ENCODE measurements at regions not wholly inside any gene's neighbourhood (a gene's known extent, or its start where the extent isn't known, plus 50 kb on each side); places are given as distances from the start of the nearest gene placed in this dataset.

DNA sequence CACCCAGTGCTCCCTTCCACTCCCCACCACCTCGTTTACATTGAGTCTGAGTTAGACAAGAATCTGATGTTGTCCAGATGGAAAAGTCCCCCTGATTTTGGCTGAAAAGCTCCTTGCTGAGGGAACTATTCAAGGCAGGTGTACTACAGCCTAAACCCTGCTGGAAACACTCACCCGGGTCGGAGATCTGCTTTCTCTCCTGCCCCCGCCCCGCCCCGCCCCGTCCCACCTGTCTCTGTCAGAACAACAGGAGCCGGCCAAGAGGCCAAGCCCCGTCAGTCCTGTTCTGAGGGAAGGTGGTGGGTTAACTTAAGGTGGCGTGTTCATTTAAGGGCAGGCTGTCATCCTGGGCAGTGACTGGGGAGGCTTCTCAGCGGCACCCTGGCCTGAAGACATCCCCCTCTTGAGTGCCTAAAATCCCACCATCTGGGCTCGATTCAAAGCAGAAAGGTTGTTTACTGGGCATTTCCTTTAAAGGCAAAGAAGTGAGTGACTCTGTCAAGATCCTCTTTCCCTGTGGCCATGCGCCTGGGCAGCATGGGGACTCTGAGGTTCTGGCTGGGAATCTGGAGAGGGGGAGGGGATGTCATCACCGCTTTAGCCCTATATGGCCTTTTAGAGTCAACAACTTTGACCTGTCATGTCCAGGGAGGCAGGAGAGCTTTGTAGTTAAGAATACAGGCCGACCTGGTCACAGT, 71.1 kb upstream of the NEURL1B start:
- no peak for DNase-seq (ENCODE audit: low read depth in 2 of 3, low spot score in 2 of 3)

DNA sequence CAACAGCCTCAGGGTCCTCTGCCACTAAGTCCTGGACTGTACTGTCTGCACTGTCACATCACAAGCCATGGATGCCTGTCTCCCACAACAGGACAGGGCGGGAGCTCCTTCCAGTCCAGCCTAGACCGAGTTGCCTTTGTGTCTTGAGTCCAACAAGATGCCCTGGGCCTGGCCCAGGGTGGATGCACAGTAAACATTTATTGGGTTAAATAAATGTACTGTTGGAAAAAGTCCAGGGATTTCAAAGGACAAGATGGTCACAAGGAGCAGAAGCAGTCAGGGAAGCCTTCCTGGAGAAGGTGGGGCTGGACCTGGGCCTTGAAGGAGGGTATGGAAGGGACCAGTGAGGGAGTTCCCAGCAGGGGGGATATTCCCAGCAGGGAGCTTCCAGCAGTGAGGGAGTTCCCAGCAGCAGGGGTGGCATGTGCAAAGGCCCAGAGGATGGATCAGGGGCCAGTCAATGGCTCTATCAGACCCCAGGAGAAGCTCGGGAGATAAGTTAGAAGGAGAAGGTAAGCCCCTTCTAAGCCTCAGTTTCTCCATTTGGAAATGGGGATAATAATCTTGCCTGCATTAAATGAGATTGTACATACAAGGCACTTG, 72.7 kb upstream of the NEURL1B start:
- DNase-seq (ENCODE audit: low read depth in 2 of 3, low spot score in 2 of 3), result no peak

DNA sequence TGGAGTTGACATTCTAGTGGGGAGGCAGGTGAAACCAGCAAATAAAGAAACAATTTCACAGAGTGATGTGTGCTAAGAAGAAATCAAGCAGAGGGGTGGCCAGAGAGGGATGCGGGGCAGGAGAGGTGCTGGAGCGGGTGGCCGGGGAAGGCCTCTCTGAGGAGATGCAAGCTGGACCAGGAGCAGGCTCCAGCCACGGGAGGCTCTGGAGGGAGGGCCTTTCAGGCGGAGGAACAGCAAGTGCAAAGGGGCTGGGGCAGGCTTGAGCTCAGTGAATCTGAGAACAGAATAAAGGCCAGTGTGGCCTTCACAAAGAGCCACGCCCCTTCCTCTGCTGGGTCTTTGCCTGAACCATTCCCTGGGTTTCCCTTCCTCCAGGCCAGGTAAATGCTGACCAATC, 73.2 kb upstream of the NEURL1B start:
- DNase-seq (ENCODE audit: low read depth in 2 of 3, low spot score in 2 of 3), result no peak

DNA sequence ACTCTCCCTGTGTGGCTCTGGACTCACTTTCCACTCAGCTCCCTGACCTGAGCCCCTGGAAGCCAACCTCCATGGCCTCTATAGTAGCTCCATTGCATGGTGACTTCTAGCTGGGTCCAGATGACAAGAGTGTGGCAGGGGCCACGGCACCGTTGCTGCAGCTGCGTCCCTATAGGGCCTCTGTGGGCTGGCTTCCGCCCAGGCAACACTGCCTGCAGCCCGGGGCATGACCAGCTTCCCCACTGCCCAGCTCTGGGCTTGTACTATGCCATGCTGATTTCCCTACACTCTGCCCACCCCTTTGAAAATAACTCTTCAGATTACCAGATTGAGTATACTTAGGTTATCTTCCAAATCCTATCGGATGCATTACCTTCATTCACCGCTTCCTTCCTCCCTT, 73.8 kb upstream of the NEURL1B start:
- no peak for DNase-seq (ENCODE audit: low read depth in 2 of 3, low spot score in 2 of 3)

DNA sequence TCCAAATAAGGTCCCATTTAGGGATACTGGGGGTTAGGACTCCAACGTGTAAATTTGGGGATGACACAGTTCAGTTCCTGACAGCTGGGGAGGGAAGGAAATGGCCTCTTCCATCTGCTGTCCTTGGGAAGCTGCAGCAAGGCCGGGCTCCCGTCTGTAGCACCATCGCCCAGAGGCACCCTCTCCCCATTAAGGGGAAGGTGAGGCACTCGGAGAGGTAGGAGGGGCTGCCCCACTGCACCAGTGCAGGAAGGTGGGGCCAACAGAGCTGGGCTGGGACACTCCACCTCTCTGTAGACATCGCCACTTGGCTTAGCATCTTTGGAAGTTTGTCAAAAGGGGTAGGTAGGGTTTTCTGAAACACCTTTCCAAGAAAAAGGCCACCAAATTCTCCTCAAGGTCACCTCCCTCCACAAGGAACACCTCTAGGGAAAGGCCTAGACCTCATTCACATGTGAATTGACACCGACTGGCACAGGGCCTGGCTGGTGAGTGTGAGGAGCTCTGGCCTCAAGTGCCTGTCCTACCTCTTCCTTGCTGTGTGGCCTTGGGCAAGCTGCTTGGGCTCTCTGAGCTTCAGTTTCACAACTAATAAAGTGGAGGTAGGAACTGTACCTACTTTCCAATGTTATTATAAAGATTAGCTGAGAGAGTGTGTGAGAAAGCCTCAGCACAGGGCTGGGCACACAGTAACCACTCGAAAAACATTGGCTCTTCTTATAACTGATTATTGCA, 75.0 kb upstream of the NEURL1B start:
- no peak for DNase-seq (ENCODE audit: low read depth in 2 of 3, low spot score in 2 of 3)

DNA sequence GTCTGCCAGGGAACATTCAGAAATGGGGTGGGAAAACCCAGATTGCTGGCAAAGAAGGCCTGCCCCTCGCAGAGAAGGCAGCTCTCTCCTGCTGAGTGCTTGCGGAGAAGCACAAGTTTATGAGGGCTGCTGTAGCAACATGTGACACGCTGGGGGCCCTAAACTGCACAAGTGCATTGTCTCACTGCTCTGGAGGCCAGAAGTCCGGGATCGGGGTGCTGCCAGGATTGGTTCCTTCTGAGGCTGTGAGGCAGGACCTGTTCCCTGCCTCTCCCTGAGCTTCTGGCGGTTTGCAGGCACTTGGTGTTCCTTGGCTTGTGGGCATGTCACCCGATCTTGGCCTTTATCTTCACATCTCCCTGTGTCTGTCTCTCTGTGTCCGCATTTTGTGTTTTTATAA, 75.6 kb upstream of the NEURL1B start:
- no peak for DNase-seq (ENCODE audit: low read depth in 2 of 3, low spot score in 2 of 3)

DNA sequence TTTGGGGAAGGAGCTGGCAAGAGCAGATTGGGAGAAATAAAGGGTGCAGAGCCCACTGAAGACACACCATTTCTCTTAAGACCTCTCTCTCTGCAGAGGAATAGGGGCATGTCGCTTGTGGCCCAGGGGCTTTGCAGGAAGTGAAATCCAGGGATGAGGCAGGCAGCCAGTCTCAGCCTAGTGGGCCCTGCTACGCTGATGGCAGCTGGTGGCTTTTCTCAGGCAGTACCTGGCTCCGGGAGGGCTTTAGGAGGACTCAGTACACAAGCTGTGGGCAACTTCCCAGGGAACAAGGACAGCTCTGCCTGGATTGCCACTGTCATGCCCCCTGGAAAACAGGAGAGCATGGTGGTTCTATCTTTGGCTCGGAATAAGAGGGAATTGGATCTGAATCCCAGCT, 76.2 kb upstream of the NEURL1B start:
- DNase-seq (ENCODE audit: low read depth in 2 of 3, low spot score in 2 of 3), result no peak

DNA sequence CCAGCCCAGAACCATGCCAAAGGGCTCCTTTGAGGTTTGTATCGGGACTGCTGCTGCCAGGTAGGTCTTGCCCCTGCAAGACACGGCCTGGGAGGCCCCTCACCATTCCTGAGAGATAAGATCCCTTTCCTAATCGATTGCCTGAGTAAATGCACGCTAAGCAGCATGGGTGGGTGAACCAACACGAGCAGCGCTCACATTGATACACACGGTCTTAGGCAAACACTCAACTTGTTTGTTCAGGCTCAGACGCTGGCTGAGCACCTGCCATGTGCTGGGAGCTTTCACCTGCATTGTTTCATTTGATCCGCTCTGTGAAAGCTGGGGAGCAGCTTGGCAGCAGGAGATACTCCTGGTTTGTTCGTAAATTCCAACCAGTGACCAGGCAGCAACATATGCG, 76.9 kb upstream of the NEURL1B start:
- DNase-seq (ENCODE audit: low read depth in 2 of 3, low spot score in 2 of 3), result no peak

DNA sequence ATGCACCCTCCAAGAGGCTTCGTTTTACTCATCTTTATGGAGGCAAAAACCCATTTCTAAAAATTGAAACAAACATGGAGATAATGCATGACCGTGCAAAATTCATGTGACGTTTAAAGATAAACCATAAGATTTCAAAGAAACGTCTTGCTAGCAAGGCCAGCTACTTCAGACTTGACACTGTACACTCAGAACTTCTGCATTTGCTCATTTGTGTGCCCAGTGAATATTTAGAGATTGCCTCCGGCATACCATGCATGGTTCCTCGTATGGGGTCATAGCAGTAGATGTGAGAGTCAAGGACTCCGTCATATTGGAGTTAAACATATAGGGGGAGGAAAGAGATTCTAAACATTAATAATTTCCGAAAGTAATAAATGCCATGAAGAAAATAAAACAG, 78.6 kb upstream of the NEURL1B start:
- no peak for DNase-seq (ENCODE audit: low read depth in 2 of 3, low spot score in 2 of 3)

DNA sequence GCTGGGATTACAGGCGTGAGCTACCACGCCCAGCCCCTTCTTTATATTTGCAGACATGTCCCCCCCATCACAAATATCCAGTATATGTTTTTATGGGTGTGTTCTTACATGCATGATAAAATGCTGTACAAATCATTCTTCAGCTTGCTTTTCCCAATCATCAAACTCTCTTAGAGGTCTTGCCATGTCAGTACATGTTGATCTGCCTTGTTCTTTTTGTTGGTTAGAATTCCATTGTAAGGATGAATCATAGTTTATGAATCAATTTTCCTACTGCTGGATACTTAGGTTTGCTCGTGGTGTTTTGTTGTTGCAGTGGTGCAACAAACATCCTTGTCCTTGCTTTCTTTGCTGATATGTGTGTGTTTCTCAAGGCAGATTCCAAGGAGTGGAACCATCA, 79.9 kb upstream of the NEURL1B start:
- no peak for DNase-seq (ENCODE audit: low read depth in 2 of 3, low spot score in 2 of 3)

DNA sequence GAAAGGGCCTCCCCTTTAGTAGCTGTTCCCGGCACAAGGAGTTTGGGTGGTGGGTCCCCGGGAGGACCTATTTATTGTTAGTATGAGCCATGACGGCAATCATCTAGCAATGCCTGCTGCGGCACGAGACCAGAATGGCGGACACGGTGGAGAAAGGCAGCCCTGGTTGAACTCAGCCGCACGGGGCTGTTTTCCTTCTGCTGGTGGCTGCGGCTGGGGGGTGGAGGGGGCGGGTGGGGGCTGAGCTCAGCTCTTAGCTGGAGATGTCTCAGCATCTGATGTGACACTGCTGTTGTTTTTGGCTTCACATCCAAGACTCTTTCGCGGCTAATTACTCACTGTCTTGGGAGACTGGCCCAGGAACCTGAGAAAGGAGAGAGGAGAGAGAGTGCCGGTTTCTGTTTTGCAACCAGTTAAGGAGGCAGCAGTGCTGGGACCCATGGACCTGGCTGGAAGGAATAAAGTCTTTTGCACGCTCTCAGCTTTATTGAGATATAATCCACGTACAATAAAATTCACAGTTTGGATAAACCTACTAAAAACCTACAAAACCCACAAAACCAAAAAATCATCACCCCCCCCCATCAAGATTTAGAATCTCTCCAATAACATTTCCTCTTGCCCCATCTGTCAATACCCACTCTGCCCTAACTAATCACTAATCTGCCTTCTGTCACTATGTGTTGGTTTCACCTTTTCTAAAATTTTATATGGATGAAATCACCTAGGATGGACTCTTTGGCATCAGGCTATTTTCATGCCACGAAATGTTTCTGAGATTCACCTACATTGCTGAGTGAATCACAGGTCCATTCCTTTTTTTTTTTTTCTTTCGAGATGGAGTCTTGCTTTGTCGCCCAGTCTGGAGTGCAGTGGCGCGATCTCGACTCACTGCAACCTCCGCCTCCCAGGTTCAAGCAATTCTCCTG, 81.8 kb upstream of the NEURL1B start:
- no peak for DNase-seq (ENCODE audit: low read depth in 2 of 3, low spot score in 2 of 3)

DNA sequence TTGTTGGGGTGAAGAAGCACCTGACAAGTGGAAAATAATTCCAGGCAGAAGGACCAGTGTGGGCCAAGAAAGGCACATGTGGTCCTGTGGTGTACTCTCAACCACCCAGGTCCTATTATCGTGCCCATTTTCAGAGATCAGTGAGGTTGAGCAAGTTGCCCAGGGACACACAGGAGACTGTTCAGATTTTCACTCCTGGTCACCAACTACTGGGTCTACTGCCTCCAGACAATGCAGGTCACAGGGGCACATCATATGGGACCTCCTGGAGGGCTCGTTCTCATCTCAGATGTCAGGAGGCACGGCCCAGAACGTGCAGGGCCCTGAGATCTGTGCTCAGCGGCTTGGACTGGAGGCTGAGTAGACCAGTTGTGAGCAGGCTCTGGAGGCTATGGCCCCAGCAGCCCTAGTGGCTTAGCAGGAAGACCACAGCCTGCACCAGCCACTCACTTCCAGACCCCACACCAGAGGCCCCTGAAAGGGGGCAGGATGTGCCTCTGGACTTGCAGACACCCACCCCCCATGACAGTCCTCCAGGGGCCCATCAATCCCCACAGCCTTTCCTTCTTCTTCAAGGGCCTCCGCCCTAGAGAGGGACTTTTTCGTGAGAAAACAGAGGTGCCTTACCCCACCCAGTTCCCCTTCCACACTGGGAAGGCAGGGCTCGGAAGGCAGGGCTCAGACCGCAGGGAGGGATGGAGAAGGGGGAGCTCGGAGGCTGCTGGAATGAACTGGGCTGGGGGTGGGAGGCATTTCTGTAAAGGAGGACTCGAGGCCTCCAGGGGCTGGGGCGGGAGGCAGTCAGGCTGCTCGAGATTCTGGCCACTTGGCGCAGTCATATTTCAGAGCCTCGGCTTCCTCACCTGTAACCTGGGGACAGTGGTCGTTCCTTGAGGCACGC, 82.7 kb upstream of the NEURL1B start:
- no peak for DNase-seq (ENCODE audit: low read depth in 2 of 3, low spot score in 2 of 3)

DNA sequence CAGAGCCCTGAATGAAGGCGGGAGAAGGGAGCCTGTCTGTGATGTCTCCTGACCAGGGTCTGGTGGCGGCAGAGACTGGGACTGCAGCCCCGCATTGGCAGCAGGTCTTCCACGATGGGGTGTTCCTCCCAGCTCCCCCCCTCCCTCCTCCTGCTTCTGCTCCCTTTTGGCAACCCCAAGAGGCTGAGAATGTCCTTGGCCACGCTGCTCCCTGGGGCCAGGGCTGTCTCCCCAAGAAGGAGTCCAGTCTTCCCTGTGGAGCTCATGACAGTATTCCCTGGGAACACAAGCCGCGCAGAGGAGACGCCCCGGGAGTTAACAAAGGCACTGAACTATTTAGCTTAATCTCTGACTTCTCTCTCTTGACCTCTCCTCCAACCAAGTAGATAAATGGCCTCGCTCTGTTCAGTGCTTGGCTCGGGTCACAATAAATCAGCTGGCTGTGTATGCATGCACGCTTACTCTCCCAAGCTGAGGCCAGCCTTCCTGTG, 84.0 kb upstream of the NEURL1B start:
- no peak for DNase-seq (ENCODE audit: low read depth in 2 of 3, low spot score in 2 of 3)

DNA sequence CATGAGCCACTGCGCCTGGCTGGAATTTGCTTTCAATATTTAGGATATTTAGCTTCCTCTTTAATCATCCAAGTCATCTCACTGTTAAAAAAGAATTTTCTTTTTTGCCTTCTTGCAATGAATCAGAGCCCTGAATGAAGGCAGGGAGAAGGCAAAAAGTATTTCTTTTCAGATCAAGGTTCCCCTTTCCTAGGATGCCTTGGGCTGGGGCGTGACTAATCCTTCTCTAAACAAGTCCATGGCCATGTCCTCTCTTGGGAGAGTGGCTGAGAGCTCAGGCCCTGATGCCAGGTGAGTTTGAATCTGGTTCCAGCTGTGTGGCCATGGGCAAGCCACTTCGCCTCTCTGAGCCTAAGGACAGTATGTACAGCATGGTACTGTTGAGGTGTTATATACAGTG, 84.8 kb upstream of the NEURL1B start:
- DNase-seq (ENCODE audit: low read depth in 2 of 3, low spot score in 2 of 3), result no peak

DNA sequence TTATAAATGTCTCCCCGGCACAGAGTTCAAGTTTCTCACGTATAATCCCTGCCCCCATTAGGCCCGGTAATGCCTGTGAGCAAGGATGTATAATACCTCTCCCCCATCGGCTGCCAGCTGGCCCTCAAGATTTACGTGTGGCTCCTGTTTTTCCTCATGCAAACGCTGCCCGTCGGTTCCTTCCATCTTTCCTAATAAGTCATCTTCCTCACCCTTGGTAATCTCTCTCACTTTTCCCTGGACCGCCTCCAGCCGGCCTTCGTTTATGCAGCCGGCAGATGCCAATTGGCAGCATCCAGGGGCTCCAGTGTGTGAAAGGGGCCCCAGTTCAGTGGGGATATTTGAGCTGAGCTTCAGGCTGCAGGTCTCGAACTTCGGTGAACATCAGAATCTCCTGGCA, 86.5 kb upstream of the NEURL1B start:
- no peak for DNase-seq (ENCODE audit: low read depth in 2 of 3, low spot score in 2 of 3)

DNA sequence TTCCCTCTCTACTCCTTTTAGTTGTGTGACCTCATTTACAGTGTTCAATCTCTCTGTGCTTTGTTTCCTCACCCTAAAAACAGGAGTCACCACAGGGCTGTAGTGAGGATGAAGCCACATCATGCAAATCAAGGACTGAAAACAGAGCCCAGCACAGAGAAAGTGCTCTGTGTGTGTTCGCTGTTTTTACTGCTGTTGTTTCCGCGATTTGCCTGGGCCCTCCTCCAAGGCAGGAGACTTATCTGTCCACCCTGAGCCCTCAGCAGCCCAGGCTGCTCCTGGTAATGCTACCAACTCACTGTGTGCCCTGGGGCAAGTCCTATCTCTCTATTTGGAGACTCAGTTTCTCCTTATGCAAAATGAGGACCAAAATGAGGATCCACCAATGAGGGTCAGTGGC, 87.2 kb upstream of the NEURL1B start:
- no peak for DNase-seq (ENCODE audit: low read depth in 2 of 3, low spot score in 2 of 3)

DNA sequence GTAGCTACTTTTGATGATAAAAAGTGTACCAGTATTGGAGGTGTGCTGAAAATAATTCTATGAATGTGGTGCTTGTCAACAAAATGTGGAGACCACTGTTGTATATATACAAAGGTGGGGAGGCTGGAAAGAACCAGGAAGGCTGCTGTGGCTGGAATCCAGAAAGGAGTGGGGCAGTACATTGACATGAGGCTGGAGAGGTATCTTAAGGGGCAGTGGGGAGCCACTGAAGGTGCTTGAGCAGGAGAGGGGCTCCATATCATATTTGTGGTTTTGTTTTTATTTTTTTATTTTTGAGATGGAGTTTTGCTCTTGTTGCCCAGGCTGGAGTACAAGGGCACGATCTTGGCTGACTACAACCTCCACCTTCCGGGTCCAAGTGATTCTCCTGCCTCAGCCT, 87.9 kb upstream of the NEURL1B start:
- no peak for DNase-seq (ENCODE audit: low read depth in 2 of 3, low spot score in 2 of 3)

DNA sequence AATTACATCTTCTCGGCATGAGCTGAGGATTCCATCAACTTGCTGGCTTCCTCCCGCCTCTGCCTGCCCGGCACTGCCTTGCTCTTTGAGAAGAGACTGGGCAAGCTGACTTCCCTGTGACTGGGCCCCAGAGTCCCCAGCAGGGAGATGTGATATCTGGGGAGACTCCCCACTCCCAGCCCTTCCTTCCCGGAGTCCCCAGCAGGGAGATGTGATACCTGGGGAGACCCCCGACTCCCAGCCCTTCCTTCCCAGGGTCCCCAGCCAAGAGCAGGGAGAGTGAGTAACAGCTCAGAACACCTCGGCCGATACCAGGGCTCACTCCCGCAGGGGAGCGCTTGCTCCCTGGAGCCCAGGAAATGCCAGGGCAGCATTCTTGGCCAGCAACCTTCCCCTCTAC, 90.1 kb upstream of the NEURL1B start:
- DNase-seq (ENCODE audit: low read depth in 2 of 3, low spot score in 2 of 3), result no peak

DNA sequence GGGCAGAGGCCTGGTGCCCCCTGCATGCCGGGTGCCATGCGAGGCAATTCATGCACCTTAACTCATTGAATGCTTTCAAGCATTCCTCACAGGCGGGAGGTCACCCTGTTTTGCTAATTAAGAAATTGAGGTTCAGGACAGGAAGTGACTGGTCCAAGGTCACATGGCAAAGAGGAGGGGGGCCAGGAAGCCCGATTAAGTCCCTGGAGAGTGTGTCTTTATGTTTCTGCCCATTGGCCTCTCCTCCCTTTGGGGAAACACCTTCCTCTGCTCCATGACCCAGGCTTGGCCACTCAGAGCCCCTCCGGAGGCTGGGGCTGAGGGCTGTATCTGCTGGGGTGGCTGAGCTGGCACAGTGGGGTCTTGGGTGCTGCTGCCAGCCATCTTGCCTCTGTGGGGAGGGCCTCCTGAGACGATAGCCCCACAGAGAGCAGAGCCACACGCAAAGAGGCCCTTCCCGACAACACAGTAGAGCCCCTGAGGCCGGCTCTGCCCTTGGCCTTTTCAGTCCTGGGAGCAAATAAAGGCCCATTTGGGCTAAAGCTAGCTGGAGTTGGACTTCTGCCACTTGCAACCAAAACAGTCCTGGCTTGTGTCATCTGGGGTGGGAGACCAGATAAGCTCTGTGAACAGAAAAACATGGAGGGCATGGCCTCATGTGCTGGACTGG, 90.8 kb upstream of the NEURL1B start:
- DNase-seq (ENCODE audit: low read depth in 2 of 3, low spot score in 2 of 3), result no peak
